GM12878 (cell line): ENCODE measurements at regions not wholly inside any gene's neighbourhood (a gene's known extent, or its start where the extent isn't known, plus 50 kb on each side); places are given as distances from the start of the nearest gene placed in this dataset.
A peak's percentile ranks its signal among the peaks of the same experiment; 100 is the strongest.

ENCODE experiments used
- ATAC-seq: fragments of 200-7000 bp; cut with Tn5 transposase; 3 replicates; pipeline ENCODE4 v1.9.1; 2020; ENCODE audit warnings: mild to moderate bottlenecking, moderate library complexity
- BruUV-seq: library from RNA; stranded (reverse); fragments of 400-500 nt; replicated peaks from 2 replicates; lab custom pipeline; 2021; lab: Mats Ljungman, UMichigan
- CTCF ChIA-PET: fragments of 300-600 bp; sonication (Branson Sonifier 250); formaldehyde crosslinking; extraction: SDS; loops from one replicate; lab custom pipeline; 2021; ENCODE audit warnings: inconsistent platforms; lab: Yijun Ruan, JAX
- POLR2A ChIA-PET: fragments of 350-600 bp; formaldehyde crosslinking; extraction: SDS; loops from one replicate; lab custom pipeline; 2021; ENCODE audit warnings: inconsistent platforms; lab: Charles Lee
- RAD21 ChIA-PET: fragments of 300-600 bp; sonication (Branson Sonifier 250); formaldehyde crosslinking; loops from one replicate; lab custom pipeline; 2023; ENCODE audit warnings: antibody characterized with exemption; ENCODE audit not compliant: unreplicated experiment; lab: Charles Lee
- SMC1A ChIA-PET: fragments of 300-600 bp; sonication (Branson Sonifier 250); formaldehyde crosslinking; loops from one replicate; lab custom pipeline; 2023; ENCODE audit not compliant: unreplicated experiment, uncharacterized antibody; lab: Charles Lee
- DNase-seq: peaks from one replicate; pipeline ENCODE4 v3.0.0-alpha.2; 2011; ENCODE audit warnings: low read depth, low spot score
- FAIRE-seq: peaks from 3 replicates; lab custom pipeline; 2011; peaks lifted over from hg19 to GRCh38; lab: Jason Lieb, UNC
- H2AFZ ChIP-seq: 2 replicates; pipeline ENCODE4 v1.6.0; 2011; ENCODE audit warnings: low read depth, low read length, control low read depth; ENCODE audit not compliant: control insufficient read depth
- H3K27ac ChIP-seq: 2 replicates; pipeline ENCODE4 v1.5.1; 2011; ENCODE audit warnings: control low read depth; ENCODE audit not compliant: control insufficient read depth, insufficient read depth
- H3K27me3 ChIP-seq, 2 experiments: replicated peaks in 1 of 2; 2 replicates each; pipeline versions ENCODE4 v1.6.0 to v1.6.1; 2011; ENCODE audit warnings: low read length in 1 of 2; ENCODE audit not compliant: control insufficient read depth in 2 of 2, insufficient read depth in 2 of 2
- H3K36me3 ChIP-seq, 2 experiments: 2 replicates each; pipeline ENCODE4 v1.5.1; 2011; ENCODE audit warnings: low read length in 1 of 2; ENCODE audit not compliant: control insufficient read depth in 2 of 2, insufficient read depth in 2 of 2
- H3K4me1 ChIP-seq: 2 replicates; pipeline ENCODE4 v1.6.1; 2011; ENCODE audit warnings: mild to moderate bottlenecking, low read length, moderate library complexity, mixed read lengths; ENCODE audit not compliant: control insufficient read depth, insufficient read depth
- H3K4me2 ChIP-seq: 2 replicates; pipeline ENCODE4 v1.6.0; 2011; ENCODE audit warnings: control low read depth; ENCODE audit not compliant: control insufficient read depth, insufficient read depth
- H3K4me3 ChIP-seq: fragments of 200-600 bp; sonication (generic); 2 replicates; pipeline ENCODE4 v1.5.1; 2016
- H3K79me2 ChIP-seq: 2 replicates; pipeline ENCODE4 v1.6.0; 2011; ENCODE audit warnings: low read length; ENCODE audit not compliant: control insufficient read depth, insufficient read depth
- H3K9ac ChIP-seq: 2 replicates; pipeline ENCODE4 v1.8.0; 2011; ENCODE audit warnings: low read length, control low read depth, mixed read lengths; ENCODE audit not compliant: control insufficient read depth, insufficient read depth
- H3K9me3 ChIP-seq: replicated peaks from 3 replicates; pipeline ENCODE4 v1.5.1; 2011; ENCODE audit warnings: mild to moderate bottlenecking, low read length; ENCODE audit not compliant: control insufficient read depth, insufficient read depth
- H4K20me1 ChIP-seq: 2 replicates; pipeline ENCODE4 v1.6.0; 2011; ENCODE audit not compliant: control insufficient read depth, insufficient read depth
- ATF3 ChIP-seq: IDR thresholded peaks from 2 replicates; pipeline ENCODE4 v1.6.1; 2011; ENCODE audit warnings: low read depth, mild to moderate bottlenecking, low read length, moderate library complexity, borderline replicate concordance; ENCODE audit errors: extremely low read depth
- CEBPZ ChIP-seq: fragments of 150-350 bp; IDR thresholded peaks from 2 replicates; pipeline ENCODE4 v1.6.1; 2016; ENCODE audit warnings: low read depth, low read length
- CUX1 ChIP-seq: IDR thresholded peaks from 2 replicates; pipeline ENCODE4 v1.6.1; 2012; ENCODE audit warnings: improper control_type of control experiment, low read depth, low read length; ENCODE audit not compliant: insufficient replicate concordance
- EZH2 ChIP-seq: IDR thresholded peaks from 2 replicates; pipeline ENCODE4 v1.6.1; 2012; ENCODE audit warnings: low read depth, mild to moderate bottlenecking, control low read depth, inconsistent platforms, low read length, borderline replicate concordance; ENCODE audit not compliant: control insufficient read depth
- IKZF2 ChIP-seq, 2 experiments: fragments of 450-650 bp; IDR thresholded peaks; 2 replicates each; pipeline ENCODE4 v1.6.1; 2017; ENCODE audit warnings: mild to moderate bottlenecking in 2 of 2, moderate library complexity in 2 of 2
- MTA2 ChIP-seq: fragments of 450-650 bp; IDR thresholded peaks from 2 replicates; pipeline ENCODE4 v1.6.1; 2016; ENCODE audit warnings: low read depth, mild to moderate bottlenecking, moderate library complexity
- RAD21 ChIP-seq: IDR thresholded peaks from 2 replicates; pipeline ENCODE4 v1.6.1; 2011; ENCODE audit warnings: mild to moderate bottlenecking, low read depth, low read length, moderate library complexity; ENCODE audit not compliant: insufficient read depth
- USF1 ChIP-seq: IDR thresholded peaks from 2 replicates; pipeline ENCODE4 v1.6.1; 2011; ENCODE audit warnings: borderline replicate concordance, low read depth, mild to moderate bottlenecking, moderate library complexity, mixed read lengths, low read length; ENCODE audit not compliant: insufficient read depth; ENCODE audit errors: extremely low read length
- WGBS: methylation state at CpG from one replicate; pipeline ENCODE4 v1.1.6; 2016; ENCODE audit warnings: low lambda C conversion rate; ENCODE audit not compliant: insufficient replicate concordance, insufficient coverage; ENCODE audit errors: missing lambda C conversion rate; 5-methylcytosine and 5-hydroxymethylcytosine counted together
- in situ Hi-C: fragments of 300-500 bp; cut with MboI; formaldehyde crosslinking; loops from 9 replicates; pipeline ENCODE4 v1.14.3; 2018; ENCODE audit warnings: mixed read lengths
- intact Hi-C: fragments of 100-400 bp; cut with micrococcal nuclease; formaldehyde crosslinking; loops from one replicate; pipeline ENCODE4 v1.14.2; 2022; ENCODE audit not compliant: unreplicated experiment

- no peak for TF ChIP-seq CEBPZ
- TF ChIP-seq, all 136 proteins: peak for 6
Observed at GRCh38 chr9:106307670-106308069, 555.3 kb upstream of the ZNF462 start (continued).

GRCh38 chr9:106309925-106310324 is 553.0 kb upstream of the ZNF462 start:
- Histone ChIP-seq H3K4me2 (no peak overlapping the region), H3K9me3 (no peaks in the 10 kb centered on the region), H3K9ac (no peak overlapping the region), H3K36me3 (no peaks in the 10 kb centered on the region), H3K79me2 (no peaks in the 10 kb centered on the region), H2AFZ (no peak overlapping the region), H3K4me1 (no peaks in the 10 kb centered on the region), H4K20me1 (no peaks in the 10 kb centered on the region), H3K27ac (no peak overlapping the region), H3K27me3 (no peaks in the 10 kb centered on the region), H3K4me3 (no peak overlapping the region)
- ChIA-PET RAD21 (interaction anchor here (0.7 to 7.5 kb wide), 15 partner anchors 11 to 671 kb away, joined by 3 to 47 read pairs (median 5); no protein-coding TSS in a partner anchor), POLR2A (interaction anchor here (0.8 kb wide), 1 partner anchor 111 kb away, joined by 3 read pairs; no protein-coding TSS in a partner anchor), CTCF (interaction anchor here (0.8 to 1.9 kb wide), 5 partner anchors 11 to 553 kb away, joined by 3 to 8 read pairs (median 3); partner anchors contain the start of gene ZNF462), SMC1A (interaction anchor here (0.6 to 7.6 kb wide), 14 partner anchors 8 to 894 kb away, joined by 3 to 50 read pairs (median 4); no protein-coding TSS in a partner anchor)
- no TSS peak for BruUV-seq
- DNase-seq: no peak
- no peak for FAIRE-seq
- peak; percentile 18 for ATAC-seq
- 0% methylated on average over 1 of the region's 1 CpG for WGBS
- intact Hi-C loops (loop anchor here (2.0 to 10.0 kb wide), 3 partner anchors 111 to 553 kb away; partner anchors contain the start of gene ZNF462), in situ Hi-C loops (no loop called here)
- no peak for TF ChIP-seq USF1
- peak; percentile 91 for TF ChIP-seq MTA2
- TF ChIP-seq IKZF2 (IDR thresholded peaks at IDR 0.05): peak in 1 of 2 experiments; percentile 48; a peak in 3 of 4 replicates
- no peak for TF ChIP-seq RAD21
- no peak for TF ChIP-seq ATF3
- peak; percentile 10 for TF ChIP-seq CUX1
- TF ChIP-seq EZH2: no peak
